GM12891 (cell line): ENCODE measurements at regions not wholly inside any gene's neighbourhood (a gene's known extent, or its start where the extent isn't known, plus 50 kb on each side); places are given as distances from the start of the nearest gene placed in this dataset.
"Not testable (repeated sequence)": the region's sequence is repeated elsewhere in the genome, so short reads cannot be mapped to it uniquely, and the experiment has no call there.

Source experiments
- DNase-seq: peaks from one replicate; pipeline ENCODE4 v3.0.0; 2011; ENCODE audit warnings: low spot score; ENCODE audit not compliant: insufficient read length
- FAIRE-seq: peaks from 2 replicates; lab custom pipeline; 2011; peaks lifted over from hg19 to GRCh38; lab: Jason Lieb, UNC
- PAX5 ChIP-seq: IDR thresholded peaks from 2 replicates; pipeline ENCODE4 v1.6.1; 2011; ENCODE audit warnings: low read length, moderate library complexity, mild to moderate bottlenecking; ENCODE audit not compliant: insufficient read depth, severe bottlenecking
- POLR2A ChIP-seq: IDR thresholded peaks from 2 replicates; pipeline ENCODE4 v1.6.1; 2011; ENCODE audit warnings: low read depth, low read length, control low read depth
- POLR2AphosphoS5 ChIP-seq: IDR thresholded peaks from 2 replicates; pipeline ENCODE4 v1.6.1; 2011; ENCODE audit warnings: low read depth, low read length, control low read depth
- POU2F2 ChIP-seq: IDR thresholded peaks from 2 replicates; pipeline ENCODE4 v1.6.1; 2011; ENCODE audit warnings: low read depth, mild to moderate bottlenecking, control low read depth, low read length, moderate library complexity
- SPI1 ChIP-seq: IDR thresholded peaks from 2 replicates; pipeline ENCODE4 v1.6.1; 2011; ENCODE audit warnings: low read depth, low read length, control low read depth
- TAF1 ChIP-seq: IDR thresholded peaks from 2 replicates; pipeline ENCODE4 v1.6.1; 2011; ENCODE audit warnings: low read depth, low read length, control low read depth

DNA sequence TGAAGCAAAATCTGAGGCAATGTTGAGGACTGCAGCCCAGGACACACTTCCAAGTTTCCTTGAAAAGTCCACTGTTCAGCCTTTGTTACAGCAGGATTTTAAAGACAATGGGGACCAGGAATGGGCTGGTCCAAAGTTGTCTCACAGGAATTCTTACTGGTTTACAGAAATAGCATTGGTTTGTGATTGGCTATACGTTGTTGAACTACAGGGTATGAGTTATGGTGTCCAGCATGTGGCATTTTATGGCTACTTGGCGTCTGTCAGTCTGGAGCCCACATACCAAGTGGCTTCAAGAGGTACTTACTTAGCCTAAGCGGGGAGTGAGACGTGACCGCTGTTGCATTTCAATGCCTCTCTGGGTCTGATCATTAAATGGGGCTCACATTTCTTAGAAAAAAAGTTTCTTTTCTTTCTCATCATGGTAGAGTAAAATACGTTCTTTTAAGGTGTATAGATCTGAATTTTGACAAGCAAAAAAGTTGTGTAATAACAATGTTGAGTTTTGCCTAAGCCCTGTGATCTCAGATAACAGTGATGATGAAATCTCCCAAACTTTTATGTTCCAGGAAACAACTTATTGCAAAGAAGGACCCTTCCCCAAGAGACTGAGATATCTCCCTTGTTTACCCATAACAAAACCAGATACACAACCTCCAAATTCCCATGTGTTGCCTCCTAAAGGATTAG lies 100.0 kb upstream of the TRIM24 start:
- no peak for DNase-seq
- no peak for FAIRE-seq
- no peak for TF ChIP-seq POU2F2
- no peak for TF ChIP-seq POLR2A
- TF ChIP-seq TAF1, result no peak
- no peak for TF ChIP-seq PAX5
- no peak for TF ChIP-seq SPI1
- TF ChIP-seq POLR2AphosphoS5, result no peak

DNA sequence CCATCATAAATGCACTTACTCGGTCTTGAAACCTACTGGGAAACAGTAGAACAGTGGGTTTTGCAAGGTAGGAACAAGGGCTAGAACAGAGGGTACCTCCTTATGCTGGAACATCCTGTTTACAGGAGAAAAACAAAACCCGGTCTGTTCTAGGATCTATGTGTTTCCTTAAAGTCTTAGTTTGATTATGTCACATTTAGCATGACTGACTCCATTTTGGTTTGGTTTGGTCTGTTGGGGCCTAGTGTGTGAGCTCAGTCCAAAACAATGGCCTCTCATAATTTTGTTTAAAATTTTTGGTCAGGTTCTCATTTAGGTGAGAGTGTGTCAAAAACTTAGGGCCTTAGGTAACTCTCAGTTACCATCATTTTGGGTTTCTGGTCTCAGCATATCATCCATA lies 96.3 kb upstream of the TRIM24 start:
- DNase-seq, result no peak
- no peak for FAIRE-seq
- TF ChIP-seq TAF1 (no peak), POU2F2 (no peak), PAX5 (no peak), POLR2A (no peak), SPI1 (no peak), POLR2AphosphoS5 (no peak)

GRCh38 chr7:138366137-138366536 lies 93.9 kb upstream of the TRIM24 start:
- not testable (repeated sequence) for DNase-seq, FAIRE-seq

- not testable (repeated sequence) for FAIRE-seq, DNase-seq
These were observed 93.4 kb upstream of the TRIM24 start for GRCh38 chr7:138366676-138367075.

DNA sequence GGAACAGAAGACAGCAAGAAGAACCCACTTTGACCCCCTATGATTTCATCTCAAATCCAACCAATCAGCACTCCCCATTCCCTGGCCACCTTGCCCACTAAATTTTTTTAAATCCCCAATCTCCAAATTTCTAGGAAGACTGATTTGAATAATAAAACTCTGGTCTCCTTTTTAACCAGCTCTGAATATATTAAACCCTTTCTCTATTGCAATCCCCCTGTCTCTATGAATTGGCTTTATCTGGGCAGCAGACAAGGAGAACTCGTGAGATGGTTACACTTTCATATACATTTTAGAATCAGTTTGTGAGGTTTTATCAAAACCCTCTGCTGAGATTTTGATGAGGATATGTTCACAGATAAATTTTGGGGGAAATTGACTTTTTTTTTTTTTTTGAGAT lies 90.3 kb upstream of the TRIM24 start:
- FAIRE-seq, result no peak
- no peak for DNase-seq
- TF ChIP-seq PAX5 (no peak), POLR2A (no peak), SPI1 (no peak), POU2F2 (no peak), POLR2AphosphoS5 (no peak), TAF1 (no peak)

GRCh38 chr7:138370956-138371355 lies 89.1 kb upstream of the TRIM24 start:
- FAIRE-seq, result no peak
- TF ChIP-seq POU2F2 (no peak), POLR2AphosphoS5 (no peak), POLR2A (no peak), PAX5 (no peak), TAF1 (no peak), SPI1 (no peak)
- no peak for DNase-seq

DNA sequence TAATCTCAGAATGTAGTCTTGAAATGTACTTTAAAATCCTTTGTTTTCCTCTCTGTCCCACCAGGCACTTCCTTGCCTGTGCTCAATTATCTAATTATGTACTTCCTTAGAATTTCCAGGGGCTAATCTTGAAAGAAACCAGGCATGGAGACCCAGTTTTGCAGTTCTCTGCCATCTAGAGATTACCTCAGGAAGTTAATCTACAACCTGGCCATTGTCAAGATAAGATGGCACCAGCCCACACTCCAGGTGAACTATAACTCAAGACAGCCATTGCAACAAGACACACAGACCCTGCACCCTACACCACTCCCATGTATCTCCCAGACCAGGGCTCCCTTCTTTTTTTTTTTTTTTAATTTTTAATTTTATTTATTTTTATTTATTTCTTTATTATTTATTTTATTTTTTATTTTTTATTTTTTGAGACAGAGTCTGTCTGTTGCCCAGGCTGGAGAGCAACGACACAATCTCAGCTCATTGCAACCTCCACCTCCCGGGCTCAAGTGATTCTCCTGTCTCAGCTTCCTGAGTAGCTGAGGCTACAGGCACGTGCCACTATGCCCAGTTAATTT lies 85.9 kb upstream of the TRIM24 start:
- TF ChIP-seq POLR2AphosphoS5, result no peak
- no peak for TF ChIP-seq TAF1
- no peak for TF ChIP-seq POLR2A
- no peak for TF ChIP-seq POU2F2
- no peak for TF ChIP-seq PAX5
- TF ChIP-seq SPI1, result no peak
- FAIRE-seq (no peak), DNase-seq (no peak)

DNA sequence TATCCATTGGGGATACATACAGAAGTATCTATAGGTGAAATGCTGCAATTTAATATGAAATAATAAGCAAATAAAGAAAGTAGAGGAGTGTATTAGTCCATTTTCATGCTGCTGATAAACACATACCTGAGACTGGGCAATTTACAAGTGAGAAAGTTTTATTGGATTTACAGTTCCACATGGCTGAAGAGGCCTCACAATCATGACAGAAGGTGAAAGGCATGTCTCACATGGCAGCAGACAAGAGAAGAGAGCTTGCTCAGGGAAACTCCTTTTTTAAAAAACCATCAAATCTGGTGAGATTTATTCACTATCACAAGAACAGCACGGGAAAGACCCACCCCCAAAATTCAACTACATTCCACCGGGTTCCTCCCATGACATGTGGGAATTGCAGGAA lies 82.8 kb upstream of the TRIM24 start:
- no peak for DNase-seq
- no peak for TF ChIP-seq TAF1
- no peak for FAIRE-seq

DNA sequence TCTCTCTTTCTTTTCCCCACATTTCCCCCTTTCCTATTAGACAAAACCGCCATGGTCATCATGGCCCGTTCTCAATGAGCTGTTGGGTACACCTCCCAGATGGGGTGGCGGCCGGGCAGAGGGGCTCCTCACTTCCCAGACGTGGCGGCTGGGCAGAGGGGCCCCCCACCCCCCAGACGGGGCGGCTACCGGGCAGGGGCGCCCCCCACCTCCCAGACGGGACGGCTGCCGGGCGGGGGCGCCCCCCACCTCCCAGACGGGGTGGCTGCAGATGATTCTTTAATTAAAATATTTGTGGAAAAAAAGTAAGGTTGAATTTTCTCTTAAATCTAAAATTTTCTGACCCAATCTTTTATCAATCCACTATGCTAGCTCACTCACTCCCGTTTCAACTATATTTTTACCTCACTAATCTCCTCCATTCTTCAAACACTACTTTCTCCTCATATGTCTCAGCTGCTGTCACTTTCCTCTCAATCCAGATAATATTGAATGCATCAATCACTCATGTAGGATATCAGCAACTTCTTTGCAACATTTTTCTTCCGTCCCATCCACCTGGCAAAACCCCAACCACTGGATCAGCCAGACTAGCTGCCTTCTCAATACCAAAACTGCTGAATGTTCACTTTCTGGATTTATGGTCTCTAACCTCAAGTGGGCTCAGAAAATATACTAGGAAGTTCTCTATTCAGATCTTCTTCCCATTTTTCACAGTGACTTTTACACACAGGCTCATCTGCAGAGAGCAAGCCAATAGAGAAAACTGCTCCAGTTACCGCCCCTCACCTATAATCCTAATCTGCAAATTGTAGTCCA lies 81.1 kb upstream of the TRIM24 start:
- TF ChIP-seq POLR2AphosphoS5, result no peak
- no peak for TF ChIP-seq TAF1
- TF ChIP-seq PAX5, result no peak
- no peak for TF ChIP-seq POU2F2
- no peak for TF ChIP-seq POLR2A
- DNase-seq (no peak), FAIRE-seq (no peak)

DNA sequence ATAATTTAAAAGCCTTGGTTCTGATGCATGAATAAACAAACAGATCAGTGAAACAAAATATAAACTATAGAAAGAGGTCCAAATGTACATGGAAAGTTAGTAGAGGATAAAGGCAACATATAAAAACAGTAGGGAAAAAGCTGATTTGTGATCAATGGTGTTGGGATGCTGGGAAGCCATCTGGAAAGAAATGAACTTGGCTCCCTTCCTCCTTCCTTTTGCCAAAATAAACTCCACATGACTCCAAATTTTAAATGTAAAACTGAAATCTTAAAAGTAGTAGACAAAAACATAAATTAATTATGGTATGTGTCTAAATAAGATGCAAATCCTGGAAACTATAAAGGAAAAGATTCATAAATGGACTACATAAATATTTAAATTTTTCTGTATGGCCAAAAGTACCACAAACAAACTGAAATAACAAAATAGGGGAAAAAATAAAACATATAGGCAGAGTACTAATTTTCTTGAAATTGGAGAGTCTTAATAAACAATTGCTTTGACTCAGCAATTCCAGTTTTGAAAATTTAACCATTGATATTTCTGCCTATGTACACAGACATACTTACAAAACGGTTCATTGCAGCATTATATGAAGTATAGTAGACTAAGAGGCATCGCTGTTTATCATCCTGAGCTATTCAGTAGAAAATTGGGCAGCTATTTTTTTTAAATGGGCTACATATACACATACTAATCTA lies 77.0 kb upstream of the TRIM24 start:
- FAIRE-seq (no peak), DNase-seq (no peak)
- TF ChIP-seq SPI1, result no peak
- no peak for TF ChIP-seq TAF1
- no peak for TF ChIP-seq POLR2AphosphoS5
- TF ChIP-seq POU2F2, result no peak
- TF ChIP-seq POLR2A, result no peak
- TF ChIP-seq PAX5, result no peak
